GM12874 (cell line): ENCODE measurements at regions not wholly inside any gene's neighbourhood (a gene's known extent, or its start where the extent isn't known, plus 50 kb on each side); places are given as distances from the start of the nearest gene placed in this dataset.

Experiments used
- CTCF ChIP-seq: IDR thresholded peaks from 2 replicates; pipeline ENCODE4 v1.5.1; 2011; ENCODE audit warnings: low read depth, mild to moderate bottlenecking, control low read depth, low read length, moderate library complexity; ENCODE audit not compliant: insufficient read depth

GRCh38 chr20:19807946-19808330, 49.9 kb downstream of the RIN2 start:
- TF ChIP-seq CTCF = no peak

GRCh38 chr20:19808498-19808897, 50.4 kb downstream of the RIN2 start:
- TF ChIP-seq CTCF = no peak

- no peak for TF ChIP-seq CTCF
Observed at GRCh38 chr20:19809505-19809904, 51.4 kb downstream of the RIN2 start.

GRCh38 chr20:19811231-19811630, 53.2 kb downstream of the RIN2 start:
- no peak for TF ChIP-seq CTCF

GRCh38 chr20:19812056-19812455, 54.0 kb downstream of the RIN2 start:
- no peak for TF ChIP-seq CTCF

- no peak for TF ChIP-seq CTCF
Observed at GRCh38 chr20:19812696-19813095, 54.6 kb downstream of the RIN2 start.

- TF ChIP-seq CTCF = no peak
Observed at GRCh38 chr20:19813846-19814640, 56.0 kb downstream of the RIN2 start.
